ENCODE measurements at regions not wholly inside any gene's neighbourhood (a gene's known extent, or its start where the extent isn't known, plus 50 kb on each side); places are given as distances from the start of the nearest gene placed in this dataset.
"Not testable (repeated sequence)": the region's sequence is repeated elsewhere in the genome, so short reads cannot be mapped to it uniquely, and the experiment has no call there.

- TF ChIP-seq, protein P1, sequence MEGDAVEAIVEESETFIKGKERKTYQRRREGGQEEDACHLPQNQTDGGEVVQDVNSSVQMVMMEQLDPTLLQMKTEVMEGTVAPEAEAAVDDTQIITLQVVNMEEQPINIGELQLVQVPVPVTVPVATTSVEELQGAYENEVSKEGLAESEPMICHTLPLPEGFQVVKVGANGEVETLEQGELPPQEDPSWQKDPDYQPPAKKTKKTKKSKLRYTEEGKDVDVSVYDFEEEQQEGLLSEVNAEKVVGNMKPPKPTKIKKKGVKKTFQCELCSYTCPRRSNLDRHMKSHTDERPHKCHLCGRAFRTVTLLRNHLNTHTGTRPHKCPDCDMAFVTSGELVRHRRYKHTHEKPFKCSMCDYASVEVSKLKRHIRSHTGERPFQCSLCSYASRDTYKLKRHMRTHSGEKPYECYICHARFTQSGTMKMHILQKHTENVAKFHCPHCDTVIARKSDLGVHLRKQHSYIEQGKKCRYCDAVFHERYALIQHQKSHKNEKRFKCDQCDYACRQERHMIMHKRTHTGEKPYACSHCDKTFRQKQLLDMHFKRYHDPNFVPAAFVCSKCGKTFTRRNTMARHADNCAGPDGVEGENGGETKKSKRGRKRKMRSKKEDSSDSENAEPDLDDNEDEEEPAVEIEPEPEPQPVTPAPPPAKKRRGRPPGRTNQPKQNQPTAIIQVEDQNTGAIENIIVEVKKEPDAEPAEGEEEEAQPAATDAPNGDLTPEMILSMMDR (IDR thresholded peaks at IDR 0.05), result not testable (repeated sequence)
- TF ChIP-seq POLR2A (IDR thresholded peaks at IDR 0.05), result not testable (repeated sequence)
These were observed 138.6 kb downstream of the LCA5 start for GRCh38 chr6:79398617-79399016.

Data from stomach (tissue), 4 donors.